ENCODE measurements at regions not wholly inside any gene's neighbourhood (a gene's known extent, or its start where the extent isn't known, plus 50 kb on each side); places are given as distances from the start of the nearest gene placed in this dataset.
A peak's percentile ranks its signal among the peaks of the same experiment; 100 is the strongest.

DNA sequence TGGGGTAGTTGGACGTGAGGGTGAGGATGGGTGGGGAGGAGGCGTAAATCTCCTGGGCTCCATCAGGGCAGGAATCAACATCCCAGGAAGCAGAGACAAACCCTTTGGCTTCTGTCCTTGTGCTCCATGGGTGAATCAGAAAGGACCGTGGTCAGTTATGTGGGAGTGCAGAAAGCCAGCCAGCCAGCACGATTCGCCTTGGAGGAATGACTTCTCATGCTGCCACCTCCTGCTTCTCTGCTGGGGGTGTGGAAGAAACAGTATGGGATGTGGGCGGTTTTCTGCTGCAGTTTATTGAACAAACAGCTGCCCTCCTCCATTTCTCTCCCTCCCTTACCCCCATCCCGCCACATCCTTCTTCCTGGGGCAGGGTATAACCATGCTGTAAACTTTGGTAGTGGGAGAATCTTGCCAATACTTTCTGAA, 214.5 kb downstream of the SOX4 start:
- Histone ChIP-seq H3K4me1 (ENCODE audit: insufficient read depth, poor library complexity, severe bottlenecking) (peaks cover 4% of the 10 kb centered on the region), H3K27me3 (ENCODE audit: insufficient read depth, poor library complexity, severe bottlenecking) (no peaks in the 10 kb centered on the region), H3K27ac (ENCODE audit: poor library complexity, severe bottlenecking) (peak overlapping the region; percentile 7), H3K36me3 (ENCODE audit: low read depth) (no peaks in the 10 kb centered on the region), H3K4me3 (ENCODE audit: severe bottlenecking) (no peak overlapping the region), H3K9me3 (ENCODE audit: severe bottlenecking) (no peaks in the 10 kb centered on the region)
- peak; percentile 73 for ATAC-seq (ENCODE audit: low read depth)
- no peak for DNase-seq (ENCODE audit: low spot score)
- no peak for TF ChIP-seq CTCF (IDR thresholded peaks at IDR 0.05; ENCODE audit: poor library complexity, severe bottlenecking)

DNA sequence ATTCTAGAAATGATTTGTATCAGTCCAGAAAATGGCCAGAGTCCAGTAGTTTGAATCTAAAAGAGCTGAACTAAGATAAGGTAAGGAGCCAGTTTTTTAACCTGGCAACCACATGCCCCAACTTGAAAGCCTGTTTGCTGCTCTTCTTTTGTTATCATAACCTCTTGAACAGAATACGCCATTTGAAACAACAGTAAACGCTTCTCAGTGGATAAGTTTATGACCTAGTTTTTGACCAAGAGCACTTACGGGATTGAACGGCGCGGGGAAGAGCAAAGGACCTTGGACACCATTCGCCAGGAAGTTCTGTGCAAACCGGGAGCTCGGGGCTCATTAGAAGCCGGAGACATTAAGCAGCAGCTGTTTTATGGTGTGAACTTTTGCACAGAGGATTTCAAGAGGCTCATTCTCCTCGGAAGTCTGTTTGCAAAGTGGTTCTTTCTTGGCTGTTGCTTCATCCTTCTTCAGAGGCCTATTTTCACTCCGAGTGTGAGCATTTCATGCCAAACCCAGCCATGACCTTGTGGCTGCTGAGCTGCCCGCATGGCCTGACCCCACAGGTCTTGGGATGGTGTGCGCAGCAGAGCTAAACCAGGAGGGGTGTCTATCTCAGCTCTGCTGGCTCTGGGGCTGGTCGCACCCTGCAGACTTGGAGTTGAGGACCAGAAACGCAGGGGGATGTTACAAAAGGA, 215.1 kb downstream of the SOX4 start:
- H3K27ac ChIP-seq (ENCODE audit: poor library complexity, severe bottlenecking), result peak overlapping the region; percentile 7
- H3K9me3 ChIP-seq (ENCODE audit: severe bottlenecking), result no peaks in the 10 kb centered on the region
- no peak for TF ChIP-seq CTCF (IDR thresholded peaks at IDR 0.05; ENCODE audit: poor library complexity, severe bottlenecking)
- no peaks in the 10 kb centered on the region for H3K27me3 ChIP-seq (ENCODE audit: insufficient read depth, poor library complexity, severe bottlenecking)
- ATAC-seq (ENCODE audit: low read depth) (no peak), DNase-seq (ENCODE audit: low spot score) (no peak)
- peaks cover 4% of the 10 kb centered on the region for H3K4me1 ChIP-seq (ENCODE audit: insufficient read depth, poor library complexity, severe bottlenecking)
- no peaks in the 10 kb centered on the region for H3K36me3 ChIP-seq (ENCODE audit: low read depth)
- no peak overlapping the region for H3K4me3 ChIP-seq (ENCODE audit: severe bottlenecking)

DNA sequence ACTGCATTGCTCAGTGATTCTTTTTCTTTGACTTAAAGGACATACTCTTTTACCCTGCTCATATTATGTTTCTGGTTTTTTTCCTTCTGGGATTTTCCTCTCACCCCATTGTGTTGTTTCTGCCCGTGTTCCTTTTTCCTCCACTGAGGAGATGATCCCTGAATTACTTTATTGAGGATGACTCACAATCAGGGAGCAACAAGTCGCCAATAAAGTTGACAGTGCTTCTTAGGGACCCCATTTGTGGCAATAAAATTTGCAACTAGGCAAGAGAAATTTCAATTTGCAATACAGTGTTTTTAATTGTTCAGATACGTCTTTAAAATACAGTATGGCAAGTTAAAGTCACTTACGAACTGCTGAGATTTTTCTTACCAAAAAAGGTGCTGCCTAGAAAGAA, 217.9 kb downstream of the SOX4 start:
- no peaks in the 10 kb centered on the region for H3K36me3 ChIP-seq (ENCODE audit: low read depth)
- DNase-seq (ENCODE audit: low spot score) (no peak), ATAC-seq (ENCODE audit: low read depth) (no peak)
- TF ChIP-seq CTCF (IDR thresholded peaks at IDR 0.05; ENCODE audit: poor library complexity, severe bottlenecking), result no peak
- H3K27ac ChIP-seq (ENCODE audit: poor library complexity, severe bottlenecking), result no peak overlapping the region
- no peaks in the 10 kb centered on the region for H3K9me3 ChIP-seq (ENCODE audit: severe bottlenecking)
- no peaks in the 10 kb centered on the region for H3K27me3 ChIP-seq (ENCODE audit: insufficient read depth, poor library complexity, severe bottlenecking)
- H3K4me3 ChIP-seq (ENCODE audit: severe bottlenecking), result no peak overlapping the region
- H3K4me1 ChIP-seq (ENCODE audit: insufficient read depth, poor library complexity, severe bottlenecking), result peaks cover 4% of the 10 kb centered on the region

DNA sequence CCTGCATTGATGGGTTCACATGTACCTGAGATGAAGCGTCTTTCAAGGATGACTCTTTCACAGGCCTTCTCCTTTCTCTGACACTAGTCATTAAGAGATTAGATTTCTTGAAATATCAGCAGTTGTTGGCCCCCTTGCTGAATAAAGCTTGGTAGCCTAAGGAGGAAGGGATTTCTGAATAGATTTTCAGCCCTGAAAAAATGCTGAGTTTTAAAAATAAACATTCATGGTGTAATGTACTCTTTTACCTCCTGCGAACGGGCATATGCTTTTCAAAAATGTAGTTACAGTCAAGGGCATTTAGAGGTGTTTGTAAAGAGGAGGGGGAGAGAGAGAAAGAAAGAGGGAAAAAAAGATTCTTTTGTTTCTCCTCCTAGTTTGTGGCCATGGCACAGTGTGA, 222.7 kb downstream of the SOX4 start:
- no peak overlapping the region for H3K4me3 ChIP-seq (ENCODE audit: severe bottlenecking)
- no peak for TF ChIP-seq CTCF (IDR thresholded peaks at IDR 0.05; ENCODE audit: poor library complexity, severe bottlenecking)
- no peaks in the 10 kb centered on the region for H3K27me3 ChIP-seq (ENCODE audit: insufficient read depth, poor library complexity, severe bottlenecking)
- no peaks in the 10 kb centered on the region for H3K36me3 ChIP-seq (ENCODE audit: low read depth)
- no peaks in the 10 kb centered on the region for H3K4me1 ChIP-seq (ENCODE audit: insufficient read depth, poor library complexity, severe bottlenecking)
- ATAC-seq (ENCODE audit: low read depth) (no peak), DNase-seq (ENCODE audit: low spot score) (no peak)
- H3K27ac ChIP-seq (ENCODE audit: poor library complexity, severe bottlenecking), result no peak overlapping the region
- H3K9me3 ChIP-seq (ENCODE audit: severe bottlenecking), result no peaks in the 10 kb centered on the region

GRCh38 chr6:21820442-21820841, 226.9 kb downstream of the SOX4 start:
- no peak for ATAC-seq (ENCODE audit: low read depth)

More at GRCh38 chr6:21820442-21820841, 226.9 kb downstream of the SOX4 start:
- no peak for TF ChIP-seq CTCF (IDR thresholded peaks at IDR 0.05; ENCODE audit: poor library complexity, severe bottlenecking)
- Histone ChIP-seq H3K4me3 (ENCODE audit: severe bottlenecking) (no peak overlapping the region), H3K4me1 (ENCODE audit: insufficient read depth, poor library complexity, severe bottlenecking) (no peaks in the 10 kb centered on the region), H3K27me3 (ENCODE audit: insufficient read depth, poor library complexity, severe bottlenecking) (no peaks in the 10 kb centered on the region), H3K9me3 (ENCODE audit: severe bottlenecking) (no peaks in the 10 kb centered on the region), H3K36me3 (ENCODE audit: low read depth) (no peaks in the 10 kb centered on the region), H3K27ac (ENCODE audit: poor library complexity, severe bottlenecking) (no peak overlapping the region)
- DNase-seq (ENCODE audit: low spot score), result no peak

Measured in RWPE2 (cell line).